SH-SY5Y (cell line): ENCODE measurements at regions not wholly inside any gene's neighbourhood (a gene's known extent, or its start where the extent isn't known, plus 50 kb on each side); places are given as distances from the start of the nearest gene placed in this dataset.

Source experiments
- GATA2 ChIP-seq: IDR thresholded peaks from 2 replicates; pipeline ENCODE4 v1.6.1; 2011; ENCODE audit warnings: mild to moderate bottlenecking, low read depth, low read length
- GATA3 ChIP-seq: IDR thresholded peaks from 2 replicates; pipeline ENCODE4 v1.6.1; 2011; ENCODE audit warnings: low read depth, mild to moderate bottlenecking, low read length, moderate library complexity

DNA sequence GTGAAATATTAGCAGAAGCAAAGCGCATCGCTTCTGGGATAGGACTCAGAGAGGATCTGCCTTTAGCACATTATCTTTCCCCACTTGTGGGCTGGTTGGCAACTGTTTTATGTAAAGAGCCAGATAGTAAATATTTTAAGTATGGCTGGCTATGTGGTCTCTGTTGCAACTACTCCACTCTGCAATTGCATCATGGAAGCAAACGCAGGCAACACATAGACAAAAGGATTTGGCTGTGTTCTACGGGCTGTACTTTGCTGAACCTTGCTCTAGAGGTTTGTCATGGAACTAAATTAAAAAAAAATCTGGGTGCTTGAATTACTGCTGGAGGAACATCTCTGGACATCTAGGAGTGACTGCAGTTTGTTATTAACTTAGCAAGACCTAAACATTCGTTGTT is 307.8 kb upstream of the TPK1 start:
- TF ChIP-seq GATA3 (no peak), GATA2 (no peak)
